ENCODE measurements at regions not wholly inside any gene's neighbourhood (a gene's known extent, or its start where the extent isn't known, plus 50 kb on each side); places are given as distances from the start of the nearest gene placed in this dataset.
"Not testable (repeated sequence)": the region's sequence is repeated elsewhere in the genome, so short reads cannot be mapped to it uniquely, and the experiment has no call there.

GRCh38 chr14:101294136-101294535 lies 267.2 kb upstream of the DIO3 start:
- no peak overlapping the region for H3K4me3 ChIP-seq (ENCODE audit: low read depth, low read length)

- H3K4me3 ChIP-seq (ENCODE audit: low read depth, low read length) = not testable (repeated sequence)
These were observed 261.5 kb upstream of the DIO3 start for GRCh38 chr14:101299781-101300180.

- no peak overlapping the region for H3K4me3 ChIP-seq (ENCODE audit: low read depth, low read length)
These were observed 260.3 kb upstream of the DIO3 start for GRCh38 chr14:101301011-101301410.

GRCh38 chr14:101307162-101307561 lies 254.1 kb upstream of the DIO3 start:
- H3K4me3 ChIP-seq (ENCODE audit: low read depth, low read length) = not testable (repeated sequence)

- not testable (repeated sequence) for H3K4me3 ChIP-seq (ENCODE audit: low read depth, low read length)
These were observed 250.1 kb upstream of the DIO3 start for GRCh38 chr14:101311186-101311585.

GRCh38 chr14:101313268-101313667 lies 248.0 kb upstream of the DIO3 start:
- H3K4me3 ChIP-seq (ENCODE audit: low read depth, low read length) = no peak overlapping the region

GRCh38 chr14:101315802-101316296 lies 245.4 kb upstream of the DIO3 start:
- H3K4me3 ChIP-seq (ENCODE audit: low read depth, low read length) = no peak overlapping the region

GRCh38 chr14:101318271-101318670 lies 243.0 kb upstream of the DIO3 start:
- no peak overlapping the region for H3K4me3 ChIP-seq (ENCODE audit: low read depth, low read length)

GRCh38 chr14:101320396-101320795 lies 240.9 kb upstream of the DIO3 start:
- no peak overlapping the region for H3K4me3 ChIP-seq (ENCODE audit: low read depth, low read length)

GRCh38 chr14:101322223-101322622 lies 239.1 kb upstream of the DIO3 start:
- H3K4me3 ChIP-seq (ENCODE audit: low read depth, low read length) = no peak overlapping the region

GRCh38 chr14:101323111-101323510 lies 238.2 kb upstream of the DIO3 start:
- no peak overlapping the region for H3K4me3 ChIP-seq (ENCODE audit: low read depth, low read length)

GRCh38 chr14:101323614-101324235 lies 237.6 kb upstream of the DIO3 start:
- not testable (repeated sequence) for H3K4me3 ChIP-seq (ENCODE audit: low read depth, low read length)

- no peak overlapping the region for H3K4me3 ChIP-seq (ENCODE audit: low read depth, low read length)
These were observed 236.0 kb upstream of the DIO3 start for GRCh38 chr14:101325319-101325718.

GRCh38 chr14:101328412-101329028 lies 232.8 kb upstream of the DIO3 start:
- H3K4me3 ChIP-seq (ENCODE audit: low read depth, low read length) = no peak overlapping the region

- H3K4me3 ChIP-seq (ENCODE audit: low read depth, low read length) = no peak overlapping the region
These were observed 230.7 kb upstream of the DIO3 start for GRCh38 chr14:101330416-101331140.

GRCh38 chr14:101331141-101331525 lies 230.2 kb upstream of the DIO3 start:
- H3K4me3 ChIP-seq (ENCODE audit: low read depth, low read length) = no peak overlapping the region

- H3K4me3 ChIP-seq (ENCODE audit: low read depth, low read length) = no peak overlapping the region
These were observed 229.6 kb upstream of the DIO3 start for GRCh38 chr14:101331661-101332169.

- H3K4me3 ChIP-seq (ENCODE audit: low read depth, low read length) = no peak overlapping the region
These were observed 229.0 kb upstream of the DIO3 start for GRCh38 chr14:101332281-101332680.

- no peak overlapping the region for H3K4me3 ChIP-seq (ENCODE audit: low read depth, low read length)
These were observed 227.7 kb upstream of the DIO3 start for GRCh38 chr14:101333335-101334280.

GRCh38 chr14:101334656-101335055 lies 226.6 kb upstream of the DIO3 start:
- H3K4me3 ChIP-seq (ENCODE audit: low read depth, low read length) = no peak overlapping the region
